IMR-90 (cell line): ENCODE measurements at regions not wholly inside any gene's neighbourhood (a gene's known extent, or its start where the extent isn't known, plus 50 kb on each side); places are given as distances from the start of the nearest gene placed in this dataset.
A peak's percentile ranks its signal among the peaks of the same experiment; 100 is the strongest.

Experiments used
- ATAC-seq: fragments of 200-7000 bp; cut with Tn5 transposase; 2 replicates; pipeline ENCODE4 v1.9.1; 2020; ENCODE audit warnings: low read depth, mild to moderate bottlenecking, moderate library complexity
- BruUV-seq: library from RNA; stranded (reverse); fragments of 400-500 nt; replicated peaks from 2 replicates; lab custom pipeline; 2021; lab: Mats Ljungman, UMichigan
- CTCF ChIA-PET: fragments of 300-600 bp; formaldehyde crosslinking; extraction: SDS; loops from one replicate; lab custom pipeline; 2021; ENCODE audit warnings: antibody characterized with exemption; lab: Yijun Ruan, JAX
- POLR2A ChIA-PET: fragments of 300-600 bp; sonication (Branson Sonifier 250); formaldehyde crosslinking; loops from one replicate; lab custom pipeline; 2022; ENCODE audit warnings: antibody characterized with exemption; ENCODE audit not compliant: unreplicated experiment; lab: Charles Lee
- DNase-seq: peaks from one replicate; pipeline ENCODE4 v3.0.0; 2013
- H2AFZ ChIP-seq: replicated peaks from 2 replicates; pipeline ENCODE3; 2013; ENCODE audit warnings: low read length, mild to moderate bottlenecking; ENCODE audit not compliant: poor library complexity
- H2AK5ac ChIP-seq: 2 replicates; pipeline ENCODE4 v1.6.1; 2013; ENCODE audit warnings: low read depth, low read length, inconsistent platforms
- H2AK9ac ChIP-seq: replicated peaks from 2 replicates; pipeline ENCODE3; 2013; ENCODE audit warnings: mild to moderate bottlenecking, low read depth, low read length, moderate library complexity; ENCODE audit not compliant: poor library complexity
- H2BK120ac ChIP-seq: 2 replicates; pipeline ENCODE4 v1.6.1; 2013; ENCODE audit warnings: low read depth, low read length, inconsistent platforms
- H2BK15ac ChIP-seq: 3 replicates; pipeline ENCODE4 v1.6.1; 2013; ENCODE audit warnings: low read depth, low read length, inconsistent platforms
- H2BK20ac ChIP-seq: 2 replicates; pipeline ENCODE4 v1.6.1; 2013; ENCODE audit warnings: low read depth, mild to moderate bottlenecking, inconsistent platforms, low read length, moderate library complexity
- H2BK5ac ChIP-seq: 2 replicates; pipeline ENCODE4 v1.6.1; 2013; ENCODE audit warnings: mild to moderate bottlenecking, low read depth, low read length, inconsistent platforms; ENCODE audit not compliant: poor library complexity, severe bottlenecking
- H3K14ac ChIP-seq: replicated peaks from 2 replicates; pipeline ENCODE4 v1.6.1; 2013; ENCODE audit warnings: low read depth, low read length, inconsistent platforms
- H3K18ac ChIP-seq: 2 replicates; pipeline ENCODE4 v1.6.1; 2013; ENCODE audit warnings: low read depth, low read length, control low read depth
- H3K23ac ChIP-seq: 2 replicates; pipeline ENCODE4 v1.6.1; 2013; ENCODE audit warnings: low read depth, low read length, inconsistent platforms
- H3K27ac ChIP-seq: 2 replicates; pipeline ENCODE4 v1.5.1; 2013; ENCODE audit warnings: mild to moderate bottlenecking, control low read depth, low read length; ENCODE audit not compliant: insufficient read depth
- H3K27me3 ChIP-seq: 2 replicates; pipeline ENCODE4 v1.6.1; 2013; ENCODE audit warnings: low read length; ENCODE audit not compliant: control insufficient read depth, insufficient read depth
- H3K36me3 ChIP-seq: 2 replicates; pipeline ENCODE4 v1.6.1; 2013; ENCODE audit warnings: low read length, mixed read lengths; ENCODE audit not compliant: control insufficient read depth, insufficient read depth
- H3K4ac ChIP-seq: 2 replicates; pipeline ENCODE4 v1.6.1; 2013; ENCODE audit warnings: low read depth, low read length, inconsistent platforms
- H3K4me1 ChIP-seq: 2 replicates; pipeline ENCODE4 v1.6.1; 2013; ENCODE audit warnings: low read length, mixed read lengths; ENCODE audit not compliant: control insufficient read depth, insufficient read depth
- H3K4me2 ChIP-seq: 2 replicates; pipeline ENCODE4 v1.6.1; 2013; ENCODE audit warnings: low read depth, mild to moderate bottlenecking, control low read depth, low read length, moderate library complexity
- H3K4me3 ChIP-seq: 2 replicates; pipeline ENCODE4 v1.5.1; 2013; ENCODE audit warnings: low read depth, mild to moderate bottlenecking, control low read depth, low read length, moderate library complexity; ENCODE audit not compliant: insufficient read depth
- H3K56ac ChIP-seq: 2 replicates; pipeline ENCODE4 v1.6.1; 2013; ENCODE audit warnings: low read length, inconsistent platforms; ENCODE audit not compliant: insufficient read depth; ENCODE audit errors: extremely low read depth
- H3K79me1 ChIP-seq, 2 experiments: 2 replicates each; pipeline ENCODE4 v1.6.1; 2013; ENCODE audit warnings: low read length in 2 of 2, inconsistent platforms in 1 of 2, low read depth in 1 of 2
- H3K9ac ChIP-seq: 2 replicates; pipeline ENCODE4 v1.6.1; 2013; ENCODE audit warnings: low read depth, low read length, control low read depth
- H3K9me1 ChIP-seq: 2 replicates; pipeline ENCODE4 v1.6.1; 2013; ENCODE audit warnings: low read length, inconsistent platforms; ENCODE audit not compliant: insufficient read depth
- H3K9me3 ChIP-seq: 2 replicates; pipeline ENCODE4 v1.6.1; 2013; ENCODE audit warnings: low read length; ENCODE audit not compliant: control insufficient read depth, insufficient read depth
- H4K20me1 ChIP-seq: 2 replicates; pipeline ENCODE4 v1.6.1; 2013; ENCODE audit warnings: low read length, inconsistent platforms; ENCODE audit not compliant: insufficient read depth
- H4K5ac ChIP-seq: 2 replicates; pipeline ENCODE4 v1.6.1; 2013; ENCODE audit warnings: mild to moderate bottlenecking, low read depth, low read length, control low read depth
- H4K8ac ChIP-seq, 2 experiments: 2 replicates each; pipeline ENCODE4 v1.6.1; 2013; ENCODE audit warnings: low read depth in 2 of 2, low read length in 2 of 2, control low read depth in 1 of 2, inconsistent platforms in 1 of 2
- H4K91ac ChIP-seq: 2 replicates; pipeline ENCODE4 v1.6.1; 2013; ENCODE audit warnings: low read depth, low read length, inconsistent platforms; ENCODE audit not compliant: insufficient read depth
- CEBPB ChIP-seq: IDR thresholded peaks from 2 replicates; pipeline ENCODE4 v1.6.1; 2012; ENCODE audit warnings: low read depth, low read length, improper control_type of control experiment
- MAZ ChIP-seq: IDR thresholded peaks from 2 replicates; pipeline ENCODE4 v1.6.1; 2012; ENCODE audit warnings: low read depth, mild to moderate bottlenecking, low read length, improper control_type of control experiment, moderate library complexity, borderline replicate concordance
- WGBS, 2 experiments: methylation state at CpG; one replicate each; pipeline versions ENCODE4 v1.1.5 to v1.1.7; 2013; ENCODE audit warnings: missing lambda C conversion rate in 2 of 2; ENCODE audit not compliant: insufficient read length in 1 of 2; ENCODE audit errors: extremely low coverage in 2 of 2; 5-methylcytosine and 5-hydroxymethylcytosine counted together
- dilution Hi-C: fragments of 300-500 bp; cut with HindIII; formaldehyde crosslinking; loops from one replicate; pipeline ENCODE4 v1.14.3; 2018; ENCODE audit warnings: low sequenced_read_pairs; ENCODE audit not compliant: unreplicated experiment
- in situ Hi-C: fragments of 300-500 bp; cut with MboI; formaldehyde crosslinking; loops from 3 replicates; pipeline ENCODE4 v1.14.3; 2019; ENCODE audit warnings: low sequenced_read_pairs, inconsistent platforms, mixed read lengths
- intact Hi-C: fragments of 100-400 bp; cut with micrococcal nuclease; formaldehyde crosslinking; loops from 2 replicates; pipeline ENCODE4 v1.10.0; 2022

DNA sequence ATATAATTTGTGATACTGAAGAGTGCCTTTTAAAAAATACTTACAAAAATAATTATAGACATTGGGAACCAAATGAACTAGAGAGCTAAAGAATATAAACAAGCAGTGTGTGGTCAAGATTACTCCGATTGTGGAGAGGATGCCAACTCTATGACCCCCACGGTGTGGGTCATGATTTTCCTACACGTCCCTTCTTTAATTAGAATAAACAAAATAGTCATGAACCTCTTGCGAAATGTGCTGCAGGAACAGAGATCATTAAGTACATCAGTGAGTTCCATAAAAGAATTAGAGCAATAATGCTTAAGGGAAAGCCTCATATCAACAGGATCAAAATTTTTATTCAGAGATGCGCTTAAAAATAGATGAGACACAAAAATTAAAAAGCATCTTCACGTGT, 476.6 kb upstream of the ROBO1 start:
- Histone ChIP-seq H3K4ac (no peak overlapping the region), H2AK9ac (no peak overlapping the region), H3K56ac (no peak overlapping the region), H4K8ac (no peak overlapping the region), H2AK5ac (no peak overlapping the region), H3K4me2 (no peak overlapping the region), H4K91ac (no peak overlapping the region), H2BK15ac (no peak overlapping the region), H3K9ac (no peak overlapping the region), H2BK5ac (no peak overlapping the region), H3K9me1 (no peaks in the 10 kb centered on the region), H4K20me1 (no peaks in the 10 kb centered on the region), H3K4me1 (no peaks in the 10 kb centered on the region), H2AFZ (no peak overlapping the region), H2BK120ac (no peak overlapping the region), H3K36me3 (no peaks in the 10 kb centered on the region), H3K4me3 (no peak overlapping the region), H3K79me1 (no peaks in the 10 kb centered on the region), H3K27me3 (no peaks in the 10 kb centered on the region), H3K18ac (no peak overlapping the region), H4K5ac (no peak overlapping the region), H3K27ac (no peak overlapping the region), H3K9me3 (no peaks in the 10 kb centered on the region), H3K14ac (no peak overlapping the region), H2BK20ac (no peak overlapping the region), H3K23ac (no peak overlapping the region)
- no TSS peak for BruUV-seq
- no peak for ATAC-seq
- CTCF ChIA-PET, result no interaction called here
- dilution Hi-C loops, result no loop called here
- peak; percentile 38 for DNase-seq
- POLR2A ChIA-PET, result no interaction called here
- WGBS, 2 experiments, result no CpG with 5 or more reads among the region's 6 CpGs
- intact Hi-C loops, result no loop called here
- in situ Hi-C loops, result no loop called here
- TF ChIP-seq CEBPB (peak; percentile 60; the same call in 1 of the 2 replicates), MAZ (no peak)
